Transverse colon (tissue), 4 donors: ENCODE measurements at regions not wholly inside any gene's neighbourhood (a gene's known extent, or its start where the extent isn't known, plus 50 kb on each side); places are given as distances from the start of the nearest gene placed in this dataset.

Experiments used
- DNase-seq: peaks from one replicate; pipeline ENCODE4 v3.0.0-alpha.2; 2019
- H3K27ac ChIP-seq, 4 donors: fragments of 200-600 bp; sonication (generic); 2 replicates each; pipeline ENCODE4 v1.5.1; 2016 to 2018; ENCODE audit warnings: inconsistent platforms in 4 of 4
- H3K27me3 ChIP-seq: fragments of 200-600 bp; sonication (generic); 2 replicates; pipeline ENCODE4 v1.5.1; 2017; ENCODE audit warnings: inconsistent platforms
- H3K36me3 ChIP-seq, 4 donors: fragments of 200-600 bp; sonication (generic); 2 replicates each; pipeline ENCODE4 v1.5.1; 2017 to 2019; ENCODE audit warnings: inconsistent platforms in 4 of 4
- H3K4me1 ChIP-seq, 4 donors: fragments of 200-600 bp; sonication (generic); 2 replicates each; pipeline ENCODE4 v1.5.1; 2017 to 2020; ENCODE audit warnings: inconsistent platforms in 4 of 4
- H3K4me3 ChIP-seq, 4 donors: fragments of 200-600 bp; sonication (generic); 1 replicate in 1 of 4; 2 replicates in 3 of 4; pipeline versions ENCODE4 v1.5.1 to v1.6.1; 2017 to 2019; ENCODE audit warnings: inconsistent platforms in 4 of 4
- H3K9me3 ChIP-seq, 2 donors: fragments of 200-600 bp; sonication (generic); 2 replicates each; pipeline ENCODE4 v1.5.1; 2017 to 2019; ENCODE audit warnings: inconsistent platforms in 2 of 2
- CTCF ChIP-seq, 5 experiments: fragments of 200-600 bp in 3 of 5; fragments of 450-650 bp in 2 of 5; sonication (generic) in 3 of 5; IDR thresholded peaks; 1 replicate in 2 of 5; 2 replicates in 3 of 5; pipeline ENCODE4 v1.5.1; 2016 to 2017; ENCODE audit warnings: antibody characterized with exemption in 5 of 5, inconsistent platforms in 3 of 5, mild to moderate bottlenecking in 2 of 5, moderate library complexity in 1 of 5
- EP300 ChIP-seq: sonication (generic); formaldehyde crosslinking; IDR thresholded peaks from one replicate; pipeline ENCODE4 v1.6.1; 2017; ENCODE audit warnings: antibody characterized with exemption, low read depth
- POLR2A ChIP-seq: fragments of 450-650 bp; IDR thresholded peaks from one replicate; pipeline ENCODE4 v1.6.1; 2016; ENCODE audit warnings: antibody characterized with exemption, mild to moderate bottlenecking, moderate library complexity
- POLR2AphosphoS5 ChIP-seq, 3 donors: sonication (generic); formaldehyde crosslinking; IDR thresholded peaks; one replicate each; pipeline ENCODE4 v1.6.1; 2016; ENCODE audit warnings: antibody characterized with exemption in 3 of 3
- WGBS, 2 donors: methylation state at CpG; one replicate each; pipeline ENCODE4 v1.1.5; 2018; ENCODE audit warnings: low coverage in 1 of 2; 5-methylcytosine and 5-hydroxymethylcytosine counted together
- in situ Hi-C, 4 donors: fragments of 200-750 bp; cut with MboI; loops; one replicate each; pipeline versions ENCODE4 v1.15.0 to v1.15.1; 2017; ENCODE audit warnings: low sequenced_read_pairs in 3 of 4, low pct_ligation_motif_present in 1 of 4, low pct_unique_long_range_greater_than_20kb in 1 of 4
- intact Hi-C: fragments of 100-400 bp; cut with DNase I; formaldehyde crosslinking; loops from one replicate; pipeline ENCODE4 v1.15.1; 2023; ENCODE audit warnings: low total_unique reads

GRCh38 chr9:71331603-71332002, 210.2 kb upstream of the TRPM3 start:
- no peak overlapping the region for H3K4me3 ChIP-seq
- WGBS, 2 donors: 17 to 59% methylated on average over 1 to 2 of the region's 2 CpGs
- H3K36me3 ChIP-seq: no peaks in the 10 kb centered on the region
- intact Hi-C loops: no loop called here
- in situ Hi-C loops: no loop called here
- no peak for DNase-seq
- TF ChIP-seq POLR2AphosphoS5 (IDR thresholded peaks at IDR 0.05) (no peak), EP300 (no peak), CTCF (IDR thresholded peaks at IDR 0.05) (no peak), POLR2A (no peak)
- H3K9me3 ChIP-seq: no peaks in the 10 kb centered on the region
- no peaks in the 10 kb centered on the region for H3K4me1 ChIP-seq
- H3K27ac ChIP-seq: no peak overlapping the region
- H3K27me3 ChIP-seq: peaks cover 13% of the 10 kb centered on the region

GRCh38 chr9:71329873-71330272, 208.5 kb upstream of the TRPM3 start:
- Histone ChIP-seq H3K4me1 (no peaks in the 10 kb centered on the region), H3K36me3 (no peaks in the 10 kb centered on the region), H3K4me3 (no peak overlapping the region), H3K27me3 (peaks cover 13% of the 10 kb centered on the region), H3K9me3 (no peaks in the 10 kb centered on the region), H3K27ac (no peak overlapping the region)
- in situ Hi-C loops (no loop called here), intact Hi-C loops (no loop called here)
- DNase-seq: no peak
- 83 to 85% methylated on average over 3 of the region's 3 CpGs for WGBS, 2 donors
- TF ChIP-seq POLR2A: no peak
- no peak for TF ChIP-seq EP300
- TF ChIP-seq CTCF (IDR thresholded peaks at IDR 0.05): no peak
- TF ChIP-seq POLR2AphosphoS5 (IDR thresholded peaks at IDR 0.05): no peak

- intact Hi-C loops: no loop called here
- H3K36me3 ChIP-seq: no peaks in the 10 kb centered on the region
- in situ Hi-C loops: no loop called here
- DNase-seq: no peak
- no peaks in the 10 kb centered on the region for H3K27me3 ChIP-seq
- H3K4me1 ChIP-seq: no peaks in the 10 kb centered on the region
- H3K9me3 ChIP-seq: no peaks in the 10 kb centered on the region
- no peak overlapping the region for H3K27ac ChIP-seq
- WGBS, 2 donors: 81 to 86% methylated on average over 1 of the region's 1 CpG
- no peak overlapping the region for H3K4me3 ChIP-seq
- no peak for TF ChIP-seq EP300
- TF ChIP-seq CTCF (IDR thresholded peaks at IDR 0.05): no peak
- TF ChIP-seq POLR2A: no peak
- TF ChIP-seq POLR2AphosphoS5 (IDR thresholded peaks at IDR 0.05): no peak
Measured at GRCh38 chr9:71326360-71326759, 204.9 kb upstream of the TRPM3 start.

- Histone ChIP-seq H3K9me3 (no peaks in the 10 kb centered on the region), H3K27ac (no peak overlapping the region), H3K4me1 (no peaks in the 10 kb centered on the region), H3K27me3 (no peaks in the 10 kb centered on the region), H3K4me3 (no peak overlapping the region), H3K36me3 (no peaks in the 10 kb centered on the region)
- no peak for DNase-seq
- TF ChIP-seq POLR2A (no peak), POLR2AphosphoS5 (IDR thresholded peaks at IDR 0.05) (no peak), CTCF (IDR thresholded peaks at IDR 0.05) (no peak), EP300 (no peak)
- WGBS, 2 donors: 96 to 99% methylated on average over 3 of the region's 3 CpGs
- intact Hi-C loops (no loop called here), in situ Hi-C loops (loop anchor here in 1 of 4 donors (25.0 kb wide), 1 partner anchor 111 kb away; no protein-coding TSS in a partner anchor)
Measured at GRCh38 chr9:71323357-71323756, 201.9 kb upstream of the TRPM3 start.
